Epithelial cell of esophagus (primary cell): ENCODE measurements at regions not wholly inside any gene's neighbourhood (a gene's known extent, or its start where the extent isn't known, plus 50 kb on each side); places are given as distances from the start of the nearest gene placed in this dataset.

Experiments used
- DNase-seq: peaks from one replicate; pipeline ENCODE4 v3.0.0; 2010; ENCODE audit warnings: low read depth
- H3K4me3 ChIP-seq: 2 replicates; pipeline ENCODE4 v1.5.1; 2011; ENCODE audit warnings: mild to moderate bottlenecking, low read length, control low read depth
- TF ChIP-seq, protein P1 (sequence below): IDR thresholded peaks from 2 replicates; pipeline ENCODE4 v1.5.1; 2011; ENCODE audit warnings: low read depth, mild to moderate bottlenecking, low read length, control low read depth, inconsistent platforms; ENCODE audit not compliant: insufficient read depth; ENCODE audit errors: missing control alignments

DNA sequence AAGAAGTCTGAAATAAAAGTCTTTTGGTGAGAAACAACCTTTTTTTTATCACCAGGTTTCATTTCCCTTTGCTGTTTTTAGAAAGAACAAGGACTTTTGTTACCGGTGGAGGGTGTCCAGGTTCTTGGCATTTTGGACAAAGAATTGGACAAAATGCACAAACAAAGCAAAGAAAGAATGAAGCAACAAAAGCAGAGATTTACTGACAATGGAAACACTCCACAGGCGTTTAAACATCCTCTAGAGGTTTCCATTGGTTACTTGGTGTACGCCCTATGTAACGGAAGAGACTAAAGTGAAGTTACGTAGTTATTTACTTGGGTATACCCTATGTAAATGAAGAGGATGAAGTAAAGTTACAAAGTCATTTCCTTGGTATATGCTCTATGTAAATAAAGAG lies 1487.0 kb downstream of the LRRC4C start:
- no peak overlapping the region for H3K4me3 ChIP-seq
- no peak for DNase-seq
- TF ChIP-seq, protein P1, sequence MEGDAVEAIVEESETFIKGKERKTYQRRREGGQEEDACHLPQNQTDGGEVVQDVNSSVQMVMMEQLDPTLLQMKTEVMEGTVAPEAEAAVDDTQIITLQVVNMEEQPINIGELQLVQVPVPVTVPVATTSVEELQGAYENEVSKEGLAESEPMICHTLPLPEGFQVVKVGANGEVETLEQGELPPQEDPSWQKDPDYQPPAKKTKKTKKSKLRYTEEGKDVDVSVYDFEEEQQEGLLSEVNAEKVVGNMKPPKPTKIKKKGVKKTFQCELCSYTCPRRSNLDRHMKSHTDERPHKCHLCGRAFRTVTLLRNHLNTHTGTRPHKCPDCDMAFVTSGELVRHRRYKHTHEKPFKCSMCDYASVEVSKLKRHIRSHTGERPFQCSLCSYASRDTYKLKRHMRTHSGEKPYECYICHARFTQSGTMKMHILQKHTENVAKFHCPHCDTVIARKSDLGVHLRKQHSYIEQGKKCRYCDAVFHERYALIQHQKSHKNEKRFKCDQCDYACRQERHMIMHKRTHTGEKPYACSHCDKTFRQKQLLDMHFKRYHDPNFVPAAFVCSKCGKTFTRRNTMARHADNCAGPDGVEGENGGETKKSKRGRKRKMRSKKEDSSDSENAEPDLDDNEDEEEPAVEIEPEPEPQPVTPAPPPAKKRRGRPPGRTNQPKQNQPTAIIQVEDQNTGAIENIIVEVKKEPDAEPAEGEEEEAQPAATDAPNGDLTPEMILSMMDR, result no peak

- TF ChIP-seq, protein P1, result no peak
- no peak for DNase-seq
Observed at GRCh38 chr11:39971938-39972337, 1487.5 kb downstream of the LRRC4C start.

GRCh38 chr11:39968071-39968470 lies 1491.4 kb downstream of the LRRC4C start:
- no peak for DNase-seq
- TF ChIP-seq, protein P1, result no peak
- no peak overlapping the region for H3K4me3 ChIP-seq

More at GRCh38 chr11:39971938-39972337, 1487.5 kb downstream of the LRRC4C start:
- no peak overlapping the region for H3K4me3 ChIP-seq

GRCh38 chr11:39965701-39966100 lies 1493.8 kb downstream of the LRRC4C start:
- no peak overlapping the region for H3K4me3 ChIP-seq
- no peak for DNase-seq
- TF ChIP-seq, protein P1, result no peak

DNA sequence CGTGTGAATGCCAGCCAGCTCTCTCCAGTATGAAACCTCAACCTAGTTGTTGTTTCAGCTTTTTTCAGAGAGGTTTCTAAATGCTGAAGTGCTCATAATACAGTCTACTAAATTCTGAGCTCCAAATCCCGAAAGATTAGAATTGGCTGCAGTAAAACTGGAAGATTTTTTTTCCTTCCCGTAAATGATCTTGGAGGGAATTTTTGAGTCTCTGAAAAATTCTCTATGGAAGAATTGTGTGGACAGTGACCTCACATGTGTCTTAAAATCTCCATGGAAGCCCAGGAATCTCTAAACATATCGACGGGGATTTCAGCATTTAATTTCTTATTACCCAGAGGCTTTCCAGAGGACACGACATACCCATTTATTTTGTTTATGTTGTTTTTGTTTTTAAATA lies 1499.2 kb downstream of the LRRC4C start:
- TF ChIP-seq, protein P1, result no peak
- H3K4me3 ChIP-seq, result no peak overlapping the region
- no peak for DNase-seq

DNA sequence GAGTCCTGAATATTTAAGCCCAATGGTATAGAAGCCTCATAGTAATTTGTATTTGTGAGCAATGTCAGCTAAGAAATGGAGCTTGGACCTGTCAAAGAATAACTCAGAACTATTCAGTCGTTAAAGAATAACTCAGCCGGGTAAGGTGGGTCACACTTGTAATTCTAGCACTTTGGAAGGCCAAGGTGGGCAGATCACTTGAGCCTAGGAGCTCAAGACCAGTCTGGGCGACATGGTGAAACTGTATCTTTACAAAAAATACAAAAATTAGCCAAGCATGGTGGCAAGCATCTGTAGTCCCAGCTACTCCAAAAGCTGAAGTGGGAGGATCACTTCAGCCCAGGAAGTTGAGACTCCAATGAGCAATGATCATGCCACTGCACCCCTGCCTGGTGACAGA lies 1526.5 kb downstream of the LRRC4C start:
- H3K4me3 ChIP-seq, result no peak overlapping the region
- TF ChIP-seq, protein P1, result no peak
- DNase-seq, result no peak

GRCh38 chr11:39917256-39917655 lies 1542.2 kb downstream of the LRRC4C start:
- TF ChIP-seq, protein P1, result no peak
- DNase-seq, result no peak
- H3K4me3 ChIP-seq, result no peak overlapping the region
